HT1080 (cell line): ENCODE measurements at regions not wholly inside any gene's neighbourhood (a gene's known extent, or its start where the extent isn't known, plus 50 kb on each side); places are given as distances from the start of the nearest gene placed in this dataset.
A peak's percentile ranks its signal among the peaks of the same experiment; 100 is the strongest.

Experiments used
- DNase-seq: peaks from one replicate; pipeline ENCODE4 v3.0.0-alpha.2; 2015; ENCODE audit warnings: low read depth

DNA sequence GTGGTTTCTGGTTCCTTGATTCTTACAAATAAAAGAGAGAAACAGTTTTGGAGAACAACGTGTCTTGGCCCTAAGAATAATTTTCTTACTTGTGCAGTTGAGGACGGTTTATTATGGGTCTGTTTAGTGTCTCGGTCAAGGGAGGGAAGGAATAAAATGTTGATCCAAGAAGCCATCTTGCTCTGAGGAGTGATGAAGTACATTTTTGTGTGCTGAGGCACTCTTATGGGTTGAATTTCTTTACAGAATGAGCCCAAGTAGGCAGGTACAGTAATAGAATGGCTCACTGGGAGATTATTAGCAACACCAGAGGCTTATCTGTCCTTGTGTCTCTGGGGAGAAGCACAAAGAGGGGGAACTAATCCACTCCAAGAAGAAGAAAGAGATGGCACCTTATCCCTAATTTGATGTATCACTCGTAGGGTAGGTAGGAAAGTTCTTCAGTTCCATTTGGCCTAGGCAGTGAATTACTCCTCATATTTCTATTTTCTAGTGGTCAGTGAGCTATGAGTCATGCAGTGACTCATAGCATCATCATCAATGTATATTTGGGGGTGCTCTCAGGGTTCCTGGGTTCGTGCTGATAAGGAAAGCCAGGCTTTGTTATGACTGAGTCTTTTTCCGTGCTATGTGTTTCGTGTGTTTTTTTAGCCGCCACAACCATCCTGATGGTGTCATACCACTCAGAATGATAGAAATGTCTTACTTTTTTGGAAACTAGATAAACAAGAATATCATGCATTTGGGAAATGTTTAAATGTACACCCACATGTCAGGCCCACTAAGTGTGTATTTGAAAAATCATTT, 250.1 kb upstream of the CTAGE1 start:
- peak; percentile 94 for DNase-seq

DNA sequence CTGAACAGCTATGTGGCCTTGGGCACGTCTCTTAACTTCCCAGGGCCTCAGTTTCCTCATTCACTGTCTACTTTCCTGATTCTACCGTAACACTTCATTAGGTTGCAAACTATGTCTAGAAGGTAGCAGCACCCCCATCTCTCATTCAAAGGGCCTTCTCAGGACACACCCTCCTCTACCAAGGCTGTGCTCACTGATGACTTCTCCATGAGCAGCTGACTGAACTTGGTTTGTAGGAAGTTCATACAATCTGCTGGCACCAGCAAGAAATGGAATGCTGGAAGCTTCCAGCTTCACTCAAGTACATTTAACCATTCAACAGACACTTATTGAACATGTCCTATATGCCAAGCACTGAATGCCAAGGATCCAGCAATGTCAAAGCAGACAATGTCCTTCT, 250.8 kb upstream of the CTAGE1 start:
- DNase-seq = peak; percentile 13

DNA sequence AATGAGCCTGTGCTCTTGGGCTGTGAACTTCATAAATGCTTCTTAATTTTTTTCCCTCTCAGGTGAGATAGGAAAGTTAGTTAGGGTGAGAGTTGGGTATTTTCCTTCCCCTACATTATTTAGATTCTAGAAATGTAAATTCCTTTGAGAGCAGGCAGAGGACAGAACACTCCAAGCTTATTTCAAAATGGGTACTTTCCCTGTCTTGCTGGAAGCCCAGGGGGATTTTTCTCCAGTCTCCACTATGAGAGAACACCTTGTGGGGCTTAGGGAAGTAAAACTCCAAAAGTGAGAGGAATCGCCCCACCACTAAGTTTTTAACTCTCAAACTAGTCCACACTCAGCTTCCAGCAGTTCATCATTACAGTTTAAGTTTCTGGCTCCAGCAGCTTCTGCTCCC, 253.2 kb upstream of the CTAGE1 start:
- no peak for DNase-seq

DNA sequence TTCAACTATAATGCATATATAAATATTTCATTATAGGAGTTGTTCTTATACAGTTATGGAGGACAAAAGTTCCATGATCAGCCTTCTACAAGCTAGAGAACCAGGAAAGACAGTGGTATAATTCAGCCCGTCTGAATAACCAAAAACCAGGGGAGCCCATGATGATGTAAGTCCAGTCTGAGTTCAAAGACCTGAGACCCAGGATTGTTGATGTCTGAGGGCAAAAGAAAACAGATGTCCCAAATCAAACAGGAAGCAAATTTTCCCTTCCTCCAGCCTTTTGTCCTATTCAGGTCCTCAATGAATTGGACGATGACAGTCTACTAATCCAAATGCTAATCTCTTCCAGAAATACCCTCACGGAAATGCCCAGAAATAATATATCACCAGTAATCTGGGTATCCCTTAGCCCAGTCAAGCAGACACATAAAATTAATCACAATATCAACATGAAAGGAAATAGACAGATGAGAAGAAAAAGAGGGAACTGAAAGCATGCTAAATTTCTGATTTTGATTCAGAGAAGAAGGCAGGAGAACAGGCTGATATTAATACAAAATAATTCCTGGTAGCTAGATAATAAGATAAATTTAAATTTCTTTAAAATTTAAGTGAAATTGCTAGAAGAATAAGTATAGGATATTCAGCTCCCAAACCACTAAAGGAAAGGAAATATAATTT, 255.6 kb upstream of the CTAGE1 start:
- DNase-seq = no peak

DNA sequence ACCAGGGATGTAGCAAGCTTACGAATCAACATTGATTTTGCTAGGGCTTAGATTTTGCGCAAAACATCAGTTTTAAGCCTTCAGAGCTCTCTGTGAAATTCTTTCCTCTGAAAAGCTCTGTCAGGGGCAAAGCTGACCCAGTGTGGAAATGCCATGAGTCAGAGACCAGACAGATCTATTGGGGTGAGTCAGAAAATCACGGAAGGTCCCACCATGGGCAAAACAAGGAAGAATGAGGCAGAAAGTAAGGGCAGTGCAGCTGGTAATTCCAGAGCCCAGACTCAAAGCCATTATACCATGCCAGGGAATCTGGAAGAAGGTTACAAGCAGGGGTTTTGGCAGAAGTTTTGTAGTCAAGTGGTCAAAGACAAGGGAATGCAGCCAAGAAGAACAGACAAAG, 256.6 kb upstream of the CTAGE1 start:
- DNase-seq = peak; percentile 90

DNA sequence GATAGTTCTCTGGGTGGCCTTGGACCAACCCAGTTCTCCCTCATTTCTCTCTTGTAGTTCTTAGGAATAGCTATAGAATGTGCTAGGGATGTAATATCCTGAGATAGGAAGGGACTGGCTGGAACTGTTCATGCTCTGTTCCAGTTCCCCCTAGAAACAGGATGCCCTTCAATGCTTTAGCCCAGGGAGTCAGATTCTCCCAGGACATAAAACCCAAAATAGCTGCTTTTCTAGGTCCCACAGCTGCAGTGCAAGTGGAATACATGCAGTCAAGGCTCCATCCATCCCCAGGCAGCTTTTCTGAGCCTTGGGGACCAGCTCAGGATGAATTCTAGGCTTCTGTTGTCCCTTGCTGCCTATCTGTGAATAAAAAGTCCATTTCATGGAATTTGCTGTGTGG, 257.3 kb upstream of the CTAGE1 start:
- DNase-seq = no peak

DNA sequence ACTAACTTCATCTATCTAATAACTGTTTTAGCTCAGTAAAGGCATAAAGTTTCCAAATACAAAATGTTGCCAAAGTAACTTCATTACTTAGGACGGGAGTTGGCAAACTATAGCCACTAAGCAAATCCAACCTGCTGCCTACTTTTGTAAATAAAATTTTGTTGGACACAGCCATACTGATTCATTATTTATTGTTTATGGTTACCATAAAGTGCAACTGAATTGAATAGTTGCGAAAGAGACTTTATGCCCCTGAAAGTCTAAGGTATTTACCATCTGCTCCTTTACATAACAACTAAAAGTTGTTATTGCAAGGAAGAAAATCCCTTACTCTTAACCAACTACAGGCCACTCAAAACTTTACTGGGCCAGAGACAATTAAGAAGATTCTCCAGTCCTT, 256.7 kb upstream of the RBBP8 start:
- DNase-seq = no peak

DNA sequence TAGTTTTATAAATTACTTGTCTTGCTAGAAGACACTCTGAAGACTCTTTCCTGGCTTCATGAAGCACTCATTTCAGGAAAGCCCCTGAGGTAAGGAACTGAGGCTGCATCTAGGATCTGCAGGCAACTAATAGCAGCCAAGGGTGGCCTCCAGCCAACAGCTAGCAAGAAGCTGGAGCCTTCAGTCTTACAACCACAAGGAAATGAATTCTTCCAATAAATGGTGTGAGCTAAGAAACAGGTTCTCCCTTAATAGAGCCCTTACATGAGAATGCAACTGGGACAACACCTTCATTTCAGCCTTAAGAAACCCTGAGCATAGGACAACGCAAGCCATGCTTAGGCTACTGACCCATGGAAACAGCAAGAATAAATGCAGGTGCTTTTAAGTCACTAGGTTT, 254.6 kb upstream of the RBBP8 start:
- DNase-seq = no peak

DNA sequence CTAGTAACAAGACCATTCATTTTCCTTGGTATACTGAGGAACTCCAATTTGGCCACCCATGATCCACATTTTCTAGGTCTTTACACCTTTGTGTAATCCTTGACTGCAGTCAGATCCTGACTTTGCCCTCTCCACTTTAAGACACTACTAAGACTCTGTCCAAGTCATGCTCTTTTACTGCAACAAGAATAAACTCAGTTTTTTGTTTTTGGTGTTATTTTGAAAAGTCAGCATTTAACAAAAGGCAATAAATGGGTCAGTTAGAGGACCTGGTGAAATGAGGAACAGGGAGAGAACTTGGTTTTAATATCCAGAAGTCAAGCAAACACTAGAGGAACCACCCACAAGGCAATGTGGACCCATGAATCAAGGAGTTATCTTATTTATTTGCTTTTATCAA, 252.2 kb upstream of the RBBP8 start:
- DNase-seq = no peak

DNA sequence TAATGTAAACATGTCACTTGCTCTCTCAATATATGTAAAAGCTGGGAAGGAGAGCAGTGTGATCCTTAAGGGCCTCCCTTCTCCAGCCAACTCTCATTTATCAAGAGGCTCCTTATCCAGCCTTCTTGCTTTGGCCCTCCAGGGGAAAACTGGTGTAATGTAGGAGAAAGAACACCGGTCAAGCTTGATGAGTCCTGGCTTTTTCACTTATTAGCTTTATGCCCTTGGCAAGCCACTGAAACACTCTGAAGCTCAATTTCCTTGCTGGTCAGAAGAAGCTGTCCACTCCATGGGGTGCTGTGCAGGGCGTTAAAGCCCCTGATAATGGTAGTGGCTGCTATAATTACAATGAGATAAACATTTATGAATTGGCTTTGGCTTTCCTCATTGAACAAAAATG, 251.2 kb upstream of the RBBP8 start:
- DNase-seq = no peak

DNA sequence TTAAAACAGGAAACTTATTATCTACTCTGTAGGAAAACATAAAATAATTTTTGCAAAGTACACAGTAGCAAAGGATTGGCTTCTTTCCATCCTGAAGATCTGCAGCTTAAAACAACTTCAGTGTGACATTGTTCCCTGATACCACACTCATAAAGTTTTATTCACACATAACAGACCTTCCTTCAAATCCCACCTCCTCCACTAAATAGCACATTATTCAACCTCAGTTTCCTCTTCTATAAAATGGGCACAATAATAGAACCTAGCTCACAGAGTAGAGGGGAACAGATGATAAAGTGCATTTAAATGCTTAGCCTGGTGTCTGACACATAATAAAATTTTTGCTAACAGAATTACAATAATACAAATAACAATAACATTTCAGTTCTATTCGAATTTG, 250.4 kb upstream of the RBBP8 start:
- no peak for DNase-seq

DNA sequence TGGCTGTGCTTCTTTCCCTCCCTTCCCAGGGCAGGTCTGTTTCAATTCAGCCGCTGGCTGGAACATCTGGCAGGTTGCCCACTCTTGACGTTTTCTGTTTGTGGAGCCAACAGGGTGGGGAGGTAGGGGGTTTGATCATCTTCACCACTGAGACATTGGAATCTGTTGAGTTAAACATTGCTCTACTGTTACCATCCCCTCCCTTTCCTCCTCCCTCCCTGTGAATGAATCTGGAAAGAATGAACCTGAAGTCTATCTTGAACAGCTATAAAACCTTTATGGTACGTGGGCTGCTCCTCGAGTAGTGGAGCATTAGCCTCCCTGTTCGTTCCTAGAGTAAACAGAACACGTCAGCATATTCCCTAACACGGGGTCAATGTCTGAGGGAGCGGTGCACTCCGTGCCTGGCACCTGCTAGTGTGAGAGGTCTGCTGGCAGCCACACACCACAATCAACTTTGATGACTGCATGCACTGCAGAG, 249.9 kb upstream of the RBBP8 start:
- DNase-seq = peak; percentile 43

DNA sequence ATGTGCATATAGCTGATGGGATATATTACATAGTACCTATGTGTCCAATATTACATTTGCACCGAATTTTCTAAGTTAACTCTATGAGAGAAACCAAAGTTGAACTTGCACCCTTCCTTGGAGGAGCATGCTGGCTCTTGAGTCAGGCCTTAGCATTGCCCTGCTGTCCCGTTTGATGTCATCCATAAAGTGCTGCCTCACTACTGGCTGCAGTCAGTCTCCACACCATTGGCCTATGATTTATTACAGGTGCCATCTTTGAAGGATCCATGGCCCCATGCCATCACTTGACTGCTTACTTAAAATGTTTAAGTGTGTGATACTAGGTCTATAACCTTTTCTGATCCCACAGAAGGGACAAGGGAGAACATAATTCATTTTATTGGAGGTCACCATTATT, 249.3 kb upstream of the RBBP8 start:
- no peak for DNase-seq

DNA sequence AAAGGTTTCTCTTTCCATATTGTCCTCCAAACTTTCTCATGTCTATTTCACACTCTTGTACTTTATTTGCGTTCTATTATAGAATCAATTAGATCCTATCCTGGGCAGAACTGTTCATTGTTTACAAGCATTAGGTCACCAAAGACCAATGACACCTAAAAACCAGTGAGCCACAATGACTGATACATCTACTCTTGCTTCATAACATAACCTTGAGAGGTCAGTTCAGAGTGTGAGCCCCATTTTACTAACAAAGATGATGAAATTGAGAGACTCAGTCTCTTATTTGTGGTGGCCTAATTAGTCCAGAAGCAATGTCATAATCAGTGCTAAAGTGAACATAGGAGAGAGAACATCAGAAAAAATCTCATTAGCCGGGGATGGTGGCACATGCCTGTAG, 248.9 kb upstream of the RBBP8 start:
- no peak for DNase-seq

DNA sequence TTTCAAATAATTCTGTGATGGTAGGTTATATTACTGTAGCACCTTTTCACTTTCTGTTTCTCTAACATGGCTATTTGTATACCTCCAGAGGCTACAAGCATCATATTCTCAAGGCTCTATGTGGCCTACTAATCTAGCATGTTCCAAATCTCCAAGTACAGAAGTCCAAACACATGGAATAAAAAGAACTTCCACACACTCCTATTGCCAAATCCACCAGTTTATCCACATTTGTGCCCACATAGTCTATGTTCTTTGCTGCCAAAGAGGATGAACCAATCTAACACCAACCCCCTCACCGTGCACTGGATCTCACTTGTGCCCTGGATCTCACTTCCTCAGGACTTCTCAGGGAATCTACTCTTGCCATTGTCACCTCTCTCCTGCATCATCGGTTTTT, 247.3 kb upstream of the RBBP8 start:
- no peak for DNase-seq

DNA sequence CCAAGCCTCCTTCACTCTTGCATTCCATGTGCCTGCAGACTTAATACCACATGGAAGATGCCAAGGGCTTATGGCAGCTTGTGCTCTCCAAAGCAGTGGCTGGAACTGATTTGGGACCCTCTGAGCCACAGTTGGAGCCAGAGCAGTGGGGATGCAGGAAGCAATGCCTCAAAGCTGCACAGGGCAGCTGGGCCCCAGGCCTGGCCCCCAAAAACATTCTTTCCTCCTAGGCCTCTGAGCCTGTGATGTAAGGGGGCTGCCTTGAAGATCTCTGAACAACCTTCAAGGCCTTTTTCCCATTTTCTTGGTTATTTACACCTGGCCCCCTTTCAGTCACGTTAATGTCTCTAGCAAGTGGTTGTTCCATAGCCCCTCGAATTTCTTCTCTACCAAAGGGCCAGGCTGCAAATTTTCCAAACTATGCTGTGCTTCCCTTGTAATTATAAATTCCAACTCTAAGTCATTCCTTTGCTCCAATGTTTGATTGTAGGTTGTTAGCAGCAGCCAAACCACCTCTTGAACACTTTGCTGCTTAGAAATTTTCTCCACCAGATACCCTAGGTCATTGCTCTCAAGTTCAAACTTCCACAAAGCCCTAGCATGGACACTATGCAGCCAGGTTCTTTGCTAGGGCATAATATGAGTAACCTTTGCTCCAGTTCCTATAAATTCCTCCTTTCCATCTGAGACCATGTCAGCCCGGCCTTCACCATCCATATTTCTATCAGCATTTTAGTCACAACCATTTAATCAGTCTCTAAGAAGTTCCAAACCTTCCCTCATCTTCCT, 245.0 kb upstream of the RBBP8 start:
- DNase-seq = no peak

DNA sequence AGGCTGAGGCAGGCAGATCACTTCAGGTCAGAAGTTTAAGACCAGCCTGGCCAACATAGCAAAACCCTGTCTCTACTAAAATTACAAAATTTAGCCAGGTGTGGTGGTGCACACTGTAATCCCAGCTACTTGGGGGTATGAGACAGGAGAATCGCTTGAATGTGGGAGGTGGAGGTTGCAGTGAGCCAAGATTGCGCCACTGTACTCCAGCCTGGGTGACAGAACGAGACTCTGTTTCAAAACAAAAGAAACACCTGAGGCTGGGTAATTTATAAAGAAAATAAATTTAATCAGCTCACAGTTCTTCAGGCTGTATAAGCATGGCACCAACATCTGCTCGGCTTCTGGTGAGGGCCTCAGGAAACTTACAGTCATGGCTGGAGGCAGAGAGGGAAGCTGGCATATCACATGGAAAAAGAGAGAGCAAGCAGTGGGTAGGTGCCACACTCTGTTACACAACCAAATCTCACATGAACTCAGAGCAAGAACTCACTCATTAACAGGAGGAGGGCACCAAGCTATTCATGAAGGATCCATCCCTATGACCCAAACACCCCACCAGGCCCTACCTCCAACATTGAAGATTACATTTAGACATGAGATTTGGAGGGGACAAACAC, 244.1 kb upstream of the RBBP8 start:
- no peak for DNase-seq

DNA sequence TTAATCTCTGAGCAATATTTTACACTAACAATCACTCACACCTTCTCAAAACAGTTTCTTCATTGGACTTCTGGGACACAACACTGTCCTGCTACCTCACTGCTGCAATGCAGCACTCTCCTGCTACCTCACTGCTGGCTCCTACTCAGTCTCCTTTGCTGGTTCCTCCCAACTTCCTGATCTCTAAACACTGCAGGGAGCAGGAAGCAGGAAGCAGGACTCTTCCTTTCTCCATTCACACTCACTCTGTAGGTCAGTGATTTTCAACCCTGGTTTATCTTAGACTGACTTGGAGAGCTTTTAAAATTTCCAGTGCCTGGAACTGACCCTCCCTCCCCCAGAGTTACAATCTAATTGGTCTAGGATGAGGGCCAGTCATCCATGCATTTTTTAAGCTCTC, 243.4 kb upstream of the RBBP8 start:
- DNase-seq = no peak

DNA sequence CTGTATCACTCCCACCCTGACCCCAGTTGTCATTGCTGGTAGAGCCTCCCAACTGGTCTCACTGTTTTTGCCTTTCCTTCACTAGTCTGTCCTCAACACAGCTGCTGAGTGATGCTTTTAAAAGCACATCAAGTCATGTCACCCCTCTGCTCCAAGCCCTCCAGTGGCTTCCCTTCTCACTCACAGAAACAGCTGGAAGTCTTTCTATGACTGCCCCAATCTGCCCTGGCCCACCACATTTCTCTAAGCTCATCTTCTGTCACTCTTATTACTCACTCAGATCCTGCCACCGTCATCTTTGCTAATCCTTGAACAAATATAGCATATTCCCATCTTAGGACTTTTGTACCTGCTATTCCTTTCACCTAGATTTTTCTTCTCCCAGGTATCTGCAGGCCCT, 242.6 kb upstream of the RBBP8 start:
- no peak for DNase-seq

DNA sequence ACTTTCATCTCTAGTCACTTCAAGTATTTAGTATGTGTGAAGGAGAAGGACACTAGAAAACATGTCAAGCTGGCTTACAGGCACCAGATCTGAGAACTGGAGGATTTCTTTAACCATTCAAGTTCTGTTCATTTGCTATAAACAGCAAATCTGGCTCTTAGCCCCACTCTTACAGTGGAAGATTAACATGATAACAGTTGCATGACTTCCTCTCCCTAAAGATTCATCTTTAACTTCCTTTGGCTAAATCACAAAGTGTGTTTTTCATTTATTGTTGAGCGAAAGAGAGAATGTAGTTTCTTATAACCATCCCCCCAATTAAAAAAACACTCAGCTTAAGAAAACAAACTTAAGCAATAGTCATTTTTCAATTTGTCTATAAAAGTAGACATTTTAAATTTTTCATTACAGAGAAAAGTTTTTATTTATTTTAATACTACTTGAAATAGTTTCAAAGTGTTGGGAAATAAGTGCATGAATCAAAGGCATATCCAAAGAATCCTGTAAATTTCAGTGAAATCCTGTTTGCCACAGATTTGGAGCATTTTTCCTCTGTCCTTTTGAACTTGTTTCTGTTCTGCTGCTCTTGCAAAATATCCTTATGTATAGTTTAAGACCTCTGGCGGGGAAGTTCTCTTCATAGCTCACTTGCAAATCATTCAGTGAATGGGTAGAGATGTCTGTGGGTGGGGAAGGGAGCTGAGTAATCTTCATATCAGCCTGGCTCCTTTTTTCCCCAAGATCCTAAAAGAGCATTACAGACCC, 241.0 kb upstream of the RBBP8 start:
- peak; percentile 18 for DNase-seq

DNA sequence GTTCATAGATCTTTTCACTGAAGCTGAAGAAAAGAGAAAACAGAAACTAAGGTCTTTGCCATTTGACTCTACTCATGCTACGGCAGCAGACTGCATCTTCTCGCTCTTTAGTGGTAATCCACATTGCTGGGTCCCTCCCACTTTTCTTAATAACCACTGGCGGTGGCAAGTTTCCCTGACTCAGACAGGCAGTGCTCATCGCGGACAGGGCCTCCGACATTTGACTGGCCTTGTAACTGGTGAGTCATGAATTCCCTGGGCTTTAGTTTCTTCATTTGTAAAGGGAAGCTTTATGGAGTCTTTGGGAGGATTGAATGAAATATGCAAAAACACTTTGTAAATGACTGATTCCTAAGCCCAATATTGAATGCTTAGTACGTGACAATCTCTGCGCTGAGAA, 238.2 kb upstream of the RBBP8 start:
- DNase-seq = peak; percentile 91
